ENCODE measurements at regions not wholly inside any gene's neighbourhood (a gene's known extent, or its start where the extent isn't known, plus 50 kb on each side); places are given as distances from the start of the nearest gene placed in this dataset.

DNA sequence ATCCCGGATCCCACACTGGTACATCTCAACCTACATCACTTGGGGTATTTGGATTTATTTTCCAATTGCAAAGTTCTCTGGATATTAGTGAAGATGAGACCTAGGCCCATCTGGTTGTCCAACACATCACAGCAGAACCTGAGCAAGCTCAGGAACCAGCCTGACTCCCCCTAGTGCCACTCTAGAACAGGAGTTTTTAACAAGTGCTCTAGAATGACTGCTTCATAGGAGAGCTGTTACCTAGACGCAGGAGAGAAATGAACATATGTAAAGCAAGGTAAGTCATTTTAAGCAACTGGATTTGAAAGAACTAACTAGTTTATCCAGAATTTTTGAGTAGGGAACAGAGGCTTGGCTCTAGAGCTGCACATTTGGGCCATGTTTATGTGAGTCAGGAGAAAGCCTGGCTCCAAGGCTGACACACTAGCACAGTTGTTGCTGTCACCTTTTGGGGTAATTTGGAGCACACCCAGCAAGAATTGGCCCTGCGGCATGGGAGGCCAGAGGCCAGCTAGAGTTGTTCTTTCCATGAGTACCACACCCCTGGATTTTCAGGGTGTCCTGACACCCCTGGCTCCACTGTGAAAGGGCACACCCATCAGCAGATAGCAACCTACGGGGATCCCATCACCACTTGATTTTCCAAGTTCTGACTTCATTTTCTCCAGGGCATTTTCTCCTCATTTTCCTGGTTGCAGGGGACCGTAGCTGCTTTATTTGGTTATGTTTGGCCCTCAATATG is 110.9 kb upstream of the LPAR1 start:
- TF ChIP-seq, protein P1, sequence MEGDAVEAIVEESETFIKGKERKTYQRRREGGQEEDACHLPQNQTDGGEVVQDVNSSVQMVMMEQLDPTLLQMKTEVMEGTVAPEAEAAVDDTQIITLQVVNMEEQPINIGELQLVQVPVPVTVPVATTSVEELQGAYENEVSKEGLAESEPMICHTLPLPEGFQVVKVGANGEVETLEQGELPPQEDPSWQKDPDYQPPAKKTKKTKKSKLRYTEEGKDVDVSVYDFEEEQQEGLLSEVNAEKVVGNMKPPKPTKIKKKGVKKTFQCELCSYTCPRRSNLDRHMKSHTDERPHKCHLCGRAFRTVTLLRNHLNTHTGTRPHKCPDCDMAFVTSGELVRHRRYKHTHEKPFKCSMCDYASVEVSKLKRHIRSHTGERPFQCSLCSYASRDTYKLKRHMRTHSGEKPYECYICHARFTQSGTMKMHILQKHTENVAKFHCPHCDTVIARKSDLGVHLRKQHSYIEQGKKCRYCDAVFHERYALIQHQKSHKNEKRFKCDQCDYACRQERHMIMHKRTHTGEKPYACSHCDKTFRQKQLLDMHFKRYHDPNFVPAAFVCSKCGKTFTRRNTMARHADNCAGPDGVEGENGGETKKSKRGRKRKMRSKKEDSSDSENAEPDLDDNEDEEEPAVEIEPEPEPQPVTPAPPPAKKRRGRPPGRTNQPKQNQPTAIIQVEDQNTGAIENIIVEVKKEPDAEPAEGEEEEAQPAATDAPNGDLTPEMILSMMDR (IDR thresholded peaks at IDR 0.05): no peak
- TF ChIP-seq POLR2A (IDR thresholded peaks at IDR 0.05) (no peak), POLR2AphosphoS5 (IDR thresholded peaks at IDR 0.05; ENCODE audit: insufficient read depth in 1 of 2, low read depth in 1 of 2) (no peak)
